PC-3 (cell line): ENCODE measurements at regions not wholly inside any gene's neighbourhood (a gene's known extent, or its start where the extent isn't known, plus 50 kb on each side); places are given as distances from the start of the nearest gene placed in this dataset.

Experiments
- CTCF ChIP-seq: fragments of 300-600 bp; sonication (generic); conservative IDR thresholded peaks from 2 replicates; pipeline ENCODE4 v1.5.1; 2017; ENCODE audit warnings: antibody characterized with exemption, low read depth, mild to moderate bottlenecking, low read length
- EZH2 ChIP-seq: fragments of 300-600 bp; sonication (generic); IDR thresholded peaks from one replicate; pipeline ENCODE4 v1.6.1; 2017; ENCODE audit warnings: antibody characterized with exemption, mild to moderate bottlenecking, low read length; ENCODE audit not compliant: unreplicated experiment
- EZH2phosphoT487 ChIP-seq: fragments of 300-600 bp; sonication (generic); IDR thresholded peaks from 2 replicates; pipeline ENCODE4 v1.6.1; 2018; ENCODE audit warnings: mild to moderate bottlenecking, antibody characterized with exemption, low read length, borderline replicate concordance

GRCh38 chr16:54587176-54587515, 300.6 kb upstream of the IRX3 start:
- no peak for TF ChIP-seq CTCF
- no peak for TF ChIP-seq EZH2phosphoT487
- TF ChIP-seq EZH2, result no peak
